SK-N-SH treated with all-trans-retinoic acid at 6 μM for 48 hours (cell line): ENCODE measurements at regions not wholly inside any gene's neighbourhood (a gene's known extent, or its start where the extent isn't known, plus 50 kb on each side); places are given as distances from the start of the nearest gene placed in this dataset.

Experiments used
- ATAC-seq: fragments of 200-7000 bp; cut with Tn5 transposase; 3 replicates; pipeline ENCODE4 v1.9.1; 2020; ENCODE audit warnings: mild to moderate bottlenecking, moderate library complexity
- ARNTL ChIP-seq: fragments of 450-650 bp; formaldehyde crosslinking; IDR thresholded peaks from 2 replicates; pipeline ENCODE4 v1.5.0; 2020; ENCODE audit warnings: low read depth, mild to moderate bottlenecking, moderate library complexity, borderline replicate concordance
- BACH2 ChIP-seq: fragments of 250-450 bp; sonication (Bioruptor Pico); IDR thresholded peaks from 2 replicates; pipeline ENCODE4 v1.9.0; 2021; ENCODE audit warnings: mild to moderate bottlenecking, borderline replicate concordance
- CREB5 ChIP-seq: fragments of 250-450 bp; sonication (Bioruptor Pico); IDR thresholded peaks from 2 replicates; pipeline ENCODE4 v1.5.1; 2020; ENCODE audit warnings: low read depth, mild to moderate bottlenecking, moderate library complexity
- CSDC2 ChIP-seq: fragments of 250-450 bp; sonication (Bioruptor Pico); IDR thresholded peaks from 2 replicates; pipeline ENCODE4 v1.5.0; 2020; ENCODE audit warnings: mild to moderate bottlenecking, moderate library complexity
- CSRNP3 ChIP-seq: fragments of 250-450 bp; sonication (Bioruptor Pico); IDR thresholded peaks from 2 replicates; pipeline ENCODE4 v1.5.1; 2021; ENCODE audit warnings: mild to moderate bottlenecking, moderate library complexity
- ESRRG ChIP-seq: fragments of 250-450 bp; sonication (Bioruptor Pico); IDR thresholded peaks from 2 replicates; pipeline ENCODE4 v1.6.1; 2021; ENCODE audit warnings: mild to moderate bottlenecking
- GLIS3 ChIP-seq: fragments of 250-450 bp; sonication (Bioruptor Pico); IDR thresholded peaks from 2 replicates; pipeline ENCODE4 v1.5.0; 2020; ENCODE audit warnings: mild to moderate bottlenecking, moderate library complexity
- ISL1 ChIP-seq: fragments of 250-450 bp; sonication (Bioruptor Pico); IDR thresholded peaks from 2 replicates; pipeline ENCODE4 v2.1.2; 2022; ENCODE audit warnings: mild to moderate bottlenecking, moderate library complexity
- OSR1 ChIP-seq: fragments of 250-450 bp; sonication (Bioruptor Pico); IDR thresholded peaks from 2 replicates; pipeline ENCODE4 v1.8.0; 2022; ENCODE audit warnings: moderate library complexity, mild to moderate bottlenecking, inconsistent platforms
- POU6F1 ChIP-seq: fragments of 250-450 bp; sonication (Bioruptor Pico); IDR thresholded peaks from 2 replicates; pipeline ENCODE4 v1.8.0; 2021; ENCODE audit warnings: low read depth, mild to moderate bottlenecking, moderate library complexity, borderline replicate concordance
- RARB ChIP-seq: fragments of 250-450 bp; sonication (Bioruptor Pico); IDR thresholded peaks from 2 replicates; pipeline ENCODE4 v1.8.0; 2021; ENCODE audit warnings: mild to moderate bottlenecking, moderate library complexity
- TOX ChIP-seq: fragments of 250-450 bp; sonication (Bioruptor Pico); IDR thresholded peaks from 2 replicates; pipeline ENCODE4 v1.8.0; 2021; ENCODE audit warnings: mild to moderate bottlenecking, moderate library complexity, borderline replicate concordance
- TSHZ2 ChIP-seq: fragments of 250-450 bp; sonication (Bioruptor Pico); IDR thresholded peaks from 2 replicates; pipeline ENCODE4 v1.5.0; 2020; ENCODE audit warnings: mild to moderate bottlenecking, moderate library complexity
- ZC3H10 ChIP-seq: fragments of 250-450 bp; sonication (Bioruptor Pico); IDR thresholded peaks from 2 replicates; pipeline ENCODE4 v1.5.1; 2021; ENCODE audit warnings: mild to moderate bottlenecking, moderate library complexity
- ZFP3 ChIP-seq: fragments of 250-450 bp; sonication (Bioruptor Pico); IDR thresholded peaks from 2 replicates; pipeline ENCODE4 v1.5.0; 2020; ENCODE audit warnings: mild to moderate bottlenecking, moderate library complexity
- ZFP30 ChIP-seq: fragments of 450-650 bp; formaldehyde crosslinking; IDR thresholded peaks from 2 replicates; pipeline ENCODE4 v1.5.0; 2022; ENCODE audit warnings: mild to moderate bottlenecking, moderate library complexity
- ZNF565 ChIP-seq: fragments of 450-650 bp; formaldehyde crosslinking; conservative IDR thresholded peaks from 2 replicates; pipeline ENCODE4 v1.5.0; 2020; ENCODE audit warnings: low read depth, mild to moderate bottlenecking, moderate library complexity
- ZNF70 ChIP-seq: fragments of 450-650 bp; formaldehyde crosslinking; IDR thresholded peaks from 2 replicates; pipeline ENCODE4 v1.5.0; 2020; ENCODE audit warnings: mild to moderate bottlenecking, moderate library complexity
- TF ChIP-seq, protein P1 (sequence below): fragments of 250-450 bp; sonication (Bioruptor Pico); IDR thresholded peaks from 2 replicates; pipeline ENCODE4 v1.8.0; 2020; ENCODE audit warnings: mild to moderate bottlenecking, moderate library complexity, borderline replicate concordance

DNA sequence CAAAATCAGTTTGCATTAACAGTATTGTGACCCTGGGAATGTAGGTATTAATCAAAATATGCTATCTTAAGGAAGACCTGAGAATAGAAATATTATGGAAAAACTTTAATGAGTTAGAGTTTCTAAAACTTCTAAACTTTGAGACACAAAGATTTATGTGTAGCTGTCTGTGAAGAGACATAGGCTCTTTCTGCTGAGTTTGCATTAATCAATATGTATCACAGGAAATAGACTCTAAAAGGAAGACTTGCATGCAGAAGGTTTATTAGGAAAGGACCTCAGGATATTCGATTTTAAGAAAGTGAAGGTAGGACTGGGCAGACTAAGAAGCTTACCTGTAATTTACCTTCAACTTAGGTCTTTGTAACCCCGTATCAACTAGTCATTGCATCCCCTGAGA is 494.8 kb upstream of the NRXN1 start:
- no peak for ATAC-seq
- no peak for TF ChIP-seq GLIS3
- no peak for TF ChIP-seq CSDC2
- TF ChIP-seq POU6F1 (CRISPR knock-in tag), result no peak
- no peak for TF ChIP-seq ZFP3
- TF ChIP-seq CSRNP3 (CRISPR knock-in tag), result no peak
- no peak for TF ChIP-seq ESRRG
- TF ChIP-seq RARB, result no peak
- TF ChIP-seq ZNF565 (CRISPR knock-in tag), result no peak
- TF ChIP-seq ZFP30 (CRISPR knock-in tag), result no peak

- no peak for ATAC-seq
- TF ChIP-seq ISL1 (CRISPR knock-in tag), result no peak
- TF ChIP-seq, protein P1, sequence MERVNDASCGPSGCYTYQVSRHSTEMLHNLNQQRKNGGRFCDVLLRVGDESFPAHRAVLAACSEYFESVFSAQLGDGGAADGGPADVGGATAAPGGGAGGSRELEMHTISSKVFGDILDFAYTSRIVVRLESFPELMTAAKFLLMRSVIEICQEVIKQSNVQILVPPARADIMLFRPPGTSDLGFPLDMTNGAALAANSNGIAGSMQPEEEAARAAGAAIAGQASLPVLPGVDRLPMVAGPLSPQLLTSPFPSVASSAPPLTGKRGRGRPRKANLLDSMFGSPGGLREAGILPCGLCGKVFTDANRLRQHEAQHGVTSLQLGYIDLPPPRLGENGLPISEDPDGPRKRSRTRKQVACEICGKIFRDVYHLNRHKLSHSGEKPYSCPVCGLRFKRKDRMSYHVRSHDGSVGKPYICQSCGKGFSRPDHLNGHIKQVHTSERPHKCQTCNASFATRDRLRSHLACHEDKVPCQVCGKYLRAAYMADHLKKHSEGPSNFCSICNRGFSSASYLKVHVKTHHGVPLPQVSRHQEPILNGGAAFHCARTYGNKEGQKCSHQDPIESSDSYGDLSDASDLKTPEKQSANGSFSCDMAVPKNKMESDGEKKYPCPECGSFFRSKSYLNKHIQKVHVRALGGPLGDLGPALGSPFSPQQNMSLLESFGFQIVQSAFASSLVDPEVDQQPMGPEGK (CRISPR knock-in tag), result no peak
- TF ChIP-seq POU6F1 (CRISPR knock-in tag), result no peak
- no peak for TF ChIP-seq CREB5 (CRISPR knock-in tag)
- no peak for TF ChIP-seq ZFP3
- no peak for TF ChIP-seq GLIS3
- no peak for TF ChIP-seq ZC3H10 (CRISPR knock-in tag)
- no peak for TF ChIP-seq ESRRG
- TF ChIP-seq RARB, result no peak
- no peak for TF ChIP-seq ZFP30 (CRISPR knock-in tag)
- TF ChIP-seq, all 23 proteins: peak for 0
Measured at GRCh38 chr2:51516667-51517066, 484.7 kb upstream of the NRXN1 start.

DNA sequence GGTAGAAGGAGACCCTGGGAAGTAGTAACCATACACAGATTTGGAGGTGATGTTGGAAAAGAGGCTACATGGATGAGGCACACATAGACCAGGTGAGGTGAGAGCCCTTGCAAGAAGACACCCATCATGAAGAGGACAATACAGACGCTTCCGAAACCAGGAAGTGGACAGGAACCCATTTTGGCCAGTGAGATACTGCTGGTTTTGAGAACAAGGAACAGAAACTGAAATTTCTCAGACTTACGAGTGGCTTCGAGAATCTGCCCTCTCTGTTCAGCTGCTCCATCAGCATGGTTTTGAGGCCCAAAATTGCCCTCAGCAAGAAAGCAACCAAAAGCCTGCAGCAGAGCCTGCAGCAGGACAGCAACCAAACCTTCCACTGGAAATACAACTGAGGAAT is 479.1 kb upstream of the NRXN1 start:
- TF ChIP-seq CSDC2 (no peak), ARNTL (no peak), ZFP30 (CRISPR knock-in tag) (no peak), ZNF70 (CRISPR knock-in tag) (no peak), GLIS3 (no peak), RARB (no peak), TSHZ2 (CRISPR knock-in tag) (no peak), OSR1 (CRISPR knock-in tag) (no peak), TOX (CRISPR knock-in tag) (no peak), BACH2 (no peak)
- TF ChIP-seq, protein P1 (CRISPR knock-in tag), result no peak
- no peak for ATAC-seq
